ENCODE measurements at regions not wholly inside any gene's neighbourhood (a gene's known extent, or its start where the extent isn't known, plus 50 kb on each side); places are given as distances from the start of the nearest gene placed in this dataset.

DNA sequence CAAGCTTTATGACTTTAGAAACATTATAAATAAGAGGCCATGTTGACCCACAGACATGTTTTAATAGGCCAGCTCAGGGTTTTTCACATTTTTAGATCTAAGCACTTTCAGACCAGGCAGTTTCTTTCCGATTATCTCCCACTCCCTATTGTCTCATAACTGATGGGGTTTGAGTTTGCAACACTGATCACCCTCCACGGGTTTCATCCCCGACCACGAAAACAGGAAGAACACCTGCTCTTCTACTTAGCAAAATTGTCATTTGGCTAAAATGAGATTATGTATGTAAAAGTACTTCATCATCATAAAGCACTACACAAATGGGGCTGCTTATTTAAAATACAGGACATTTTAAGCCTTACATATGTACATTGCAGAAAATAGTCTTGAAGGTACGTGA, 407.9 kb downstream of the HNRNPD start:
- TF ChIP-seq, protein P1, sequence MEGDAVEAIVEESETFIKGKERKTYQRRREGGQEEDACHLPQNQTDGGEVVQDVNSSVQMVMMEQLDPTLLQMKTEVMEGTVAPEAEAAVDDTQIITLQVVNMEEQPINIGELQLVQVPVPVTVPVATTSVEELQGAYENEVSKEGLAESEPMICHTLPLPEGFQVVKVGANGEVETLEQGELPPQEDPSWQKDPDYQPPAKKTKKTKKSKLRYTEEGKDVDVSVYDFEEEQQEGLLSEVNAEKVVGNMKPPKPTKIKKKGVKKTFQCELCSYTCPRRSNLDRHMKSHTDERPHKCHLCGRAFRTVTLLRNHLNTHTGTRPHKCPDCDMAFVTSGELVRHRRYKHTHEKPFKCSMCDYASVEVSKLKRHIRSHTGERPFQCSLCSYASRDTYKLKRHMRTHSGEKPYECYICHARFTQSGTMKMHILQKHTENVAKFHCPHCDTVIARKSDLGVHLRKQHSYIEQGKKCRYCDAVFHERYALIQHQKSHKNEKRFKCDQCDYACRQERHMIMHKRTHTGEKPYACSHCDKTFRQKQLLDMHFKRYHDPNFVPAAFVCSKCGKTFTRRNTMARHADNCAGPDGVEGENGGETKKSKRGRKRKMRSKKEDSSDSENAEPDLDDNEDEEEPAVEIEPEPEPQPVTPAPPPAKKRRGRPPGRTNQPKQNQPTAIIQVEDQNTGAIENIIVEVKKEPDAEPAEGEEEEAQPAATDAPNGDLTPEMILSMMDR (conservative IDR thresholded peaks at IDR 0.05 in 1 of 2, IDR thresholded peaks at IDR 0.05 in 1 of 2; ENCODE audit: low read depth in 1 of 2, low read length in 2 of 2): no peak
- TF ChIP-seq EZH2 (IDR thresholded peaks at IDR 0.05; ENCODE audit: low read length, missing control alignments): no peak
- no peaks in the 10 kb centered on the region for H3K79me2 ChIP-seq (ENCODE audit: control insufficient read depth, insufficient read depth, low read length)
- no peaks in the 10 kb centered on the region for H3K36me3 ChIP-seq (ENCODE audit: control insufficient read depth, insufficient read depth, low read length)
- H3K4me2 ChIP-seq (ENCODE audit: extremely low read depth, insufficient read depth, low read length): no peak overlapping the region
- no peak for DNase-seq (ENCODE audit: low read depth in 2 of 2)
- no peak overlapping the region for H3K9ac ChIP-seq (ENCODE audit: insufficient read depth, low read length)
- H3K4me3 ChIP-seq (replicated peaks in 1 of 4; ENCODE audit: control extremely low read depth in 1 of 4, insufficient read depth in 1 of 4, low read depth in 3 of 4, low read length in 4 of 4): no peak overlapping the region
- no peaks in the 10 kb centered on the region for H3K4me1 ChIP-seq (ENCODE audit: control insufficient read depth, extremely low read depth, insufficient read depth, low read length)
- H3K27me3 ChIP-seq (ENCODE audit: control insufficient read depth, insufficient read depth, low read length): no peaks in the 10 kb centered on the region
- no peaks in the 10 kb centered on the region for H4K20me1 ChIP-seq (ENCODE audit: control insufficient read depth, extremely low read depth, insufficient read depth, low read length)
- H3K27ac ChIP-seq (ENCODE audit: insufficient read depth, low read length): no peak overlapping the region
- no peak overlapping the region for H2AFZ ChIP-seq (ENCODE audit: low read length)
- H3K9me3 ChIP-seq (ENCODE audit: control insufficient read depth, insufficient read depth, low read depth, low read length): no peaks in the 10 kb centered on the region

DNA sequence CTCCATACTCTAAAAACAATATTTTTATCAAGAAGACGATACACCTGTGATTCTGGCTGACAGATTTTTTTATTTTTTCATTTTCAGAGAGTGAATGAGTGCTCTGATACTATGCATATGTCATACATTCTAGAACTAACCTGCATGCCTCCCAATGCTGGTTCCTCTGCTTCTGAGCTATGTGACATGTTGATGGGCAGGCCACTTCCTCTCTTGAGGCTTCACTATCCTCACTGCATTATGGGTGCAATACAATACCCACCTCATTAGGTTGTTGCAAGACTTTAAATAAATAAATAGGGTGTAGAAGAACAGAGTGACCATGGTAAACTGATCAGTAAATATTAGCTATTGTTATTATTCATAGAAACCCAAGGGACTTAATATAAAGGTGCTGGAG, 408.3 kb downstream of the HNRNPD start:
- TF ChIP-seq EZH2 (IDR thresholded peaks at IDR 0.05; ENCODE audit: low read length, missing control alignments): no peak
- Histone ChIP-seq H3K9me3 (ENCODE audit: control insufficient read depth, insufficient read depth, low read depth, low read length) (no peaks in the 10 kb centered on the region), H3K4me3 (replicated peaks in 1 of 4; ENCODE audit: control extremely low read depth in 1 of 4, insufficient read depth in 1 of 4, low read depth in 3 of 4, low read length in 4 of 4) (no peak overlapping the region), H3K4me2 (ENCODE audit: extremely low read depth, insufficient read depth, low read length) (no peak overlapping the region), H3K27ac (ENCODE audit: insufficient read depth, low read length) (no peak overlapping the region), H2AFZ (ENCODE audit: low read length) (no peak overlapping the region), H3K4me1 (ENCODE audit: control insufficient read depth, extremely low read depth, insufficient read depth, low read length) (no peaks in the 10 kb centered on the region), H3K9ac (ENCODE audit: insufficient read depth, low read length) (no peak overlapping the region), H3K27me3 (ENCODE audit: control insufficient read depth, insufficient read depth, low read length) (no peaks in the 10 kb centered on the region), H3K36me3 (ENCODE audit: control insufficient read depth, insufficient read depth, low read length) (no peaks in the 10 kb centered on the region), H3K79me2 (ENCODE audit: control insufficient read depth, insufficient read depth, low read length) (no peaks in the 10 kb centered on the region), H4K20me1 (ENCODE audit: control insufficient read depth, extremely low read depth, insufficient read depth, low read length) (no peaks in the 10 kb centered on the region)
- no peak for DNase-seq (ENCODE audit: low read depth in 2 of 2)

DNA sequence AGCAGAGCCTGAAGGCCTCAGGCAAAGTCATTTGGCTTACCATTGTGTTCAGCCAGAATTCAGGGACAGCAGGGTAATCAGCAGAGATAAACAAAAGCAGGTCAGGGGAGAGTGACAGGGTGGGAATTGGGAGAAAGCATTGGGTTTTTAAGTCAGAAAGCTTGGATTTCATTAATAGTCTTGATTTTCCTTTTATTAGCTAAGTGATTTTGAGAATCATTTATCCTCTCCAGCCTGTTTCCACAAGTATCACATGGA, 410.1 kb downstream of the HNRNPD start:
- no peak overlapping the region for H3K4me3 ChIP-seq (replicated peaks in 1 of 4; ENCODE audit: control extremely low read depth in 1 of 4, insufficient read depth in 1 of 4, low read depth in 3 of 4, low read length in 4 of 4)
- H3K36me3 ChIP-seq (ENCODE audit: control insufficient read depth, insufficient read depth, low read length): no peaks in the 10 kb centered on the region
- H4K20me1 ChIP-seq (ENCODE audit: control insufficient read depth, extremely low read depth, insufficient read depth, low read length): no peaks in the 10 kb centered on the region
- no peaks in the 10 kb centered on the region for H3K4me1 ChIP-seq (ENCODE audit: control insufficient read depth, extremely low read depth, insufficient read depth, low read length)
- no peak overlapping the region for H3K4me2 ChIP-seq (ENCODE audit: extremely low read depth, insufficient read depth, low read length)
- no peaks in the 10 kb centered on the region for H3K79me2 ChIP-seq (ENCODE audit: control insufficient read depth, insufficient read depth, low read length)
- no peak for DNase-seq (ENCODE audit: low read depth in 2 of 2)
- no peak overlapping the region for H3K9ac ChIP-seq (ENCODE audit: insufficient read depth, low read length)
- no peak overlapping the region for H3K27ac ChIP-seq (ENCODE audit: insufficient read depth, low read length)
- no peaks in the 10 kb centered on the region for H3K9me3 ChIP-seq (ENCODE audit: control insufficient read depth, insufficient read depth, low read depth, low read length)
- TF ChIP-seq EZH2 (IDR thresholded peaks at IDR 0.05; ENCODE audit: low read length, missing control alignments): no peak
- no peaks in the 10 kb centered on the region for H3K27me3 ChIP-seq (ENCODE audit: control insufficient read depth, insufficient read depth, low read length)
- no peak overlapping the region for H2AFZ ChIP-seq (ENCODE audit: low read length)

DNA sequence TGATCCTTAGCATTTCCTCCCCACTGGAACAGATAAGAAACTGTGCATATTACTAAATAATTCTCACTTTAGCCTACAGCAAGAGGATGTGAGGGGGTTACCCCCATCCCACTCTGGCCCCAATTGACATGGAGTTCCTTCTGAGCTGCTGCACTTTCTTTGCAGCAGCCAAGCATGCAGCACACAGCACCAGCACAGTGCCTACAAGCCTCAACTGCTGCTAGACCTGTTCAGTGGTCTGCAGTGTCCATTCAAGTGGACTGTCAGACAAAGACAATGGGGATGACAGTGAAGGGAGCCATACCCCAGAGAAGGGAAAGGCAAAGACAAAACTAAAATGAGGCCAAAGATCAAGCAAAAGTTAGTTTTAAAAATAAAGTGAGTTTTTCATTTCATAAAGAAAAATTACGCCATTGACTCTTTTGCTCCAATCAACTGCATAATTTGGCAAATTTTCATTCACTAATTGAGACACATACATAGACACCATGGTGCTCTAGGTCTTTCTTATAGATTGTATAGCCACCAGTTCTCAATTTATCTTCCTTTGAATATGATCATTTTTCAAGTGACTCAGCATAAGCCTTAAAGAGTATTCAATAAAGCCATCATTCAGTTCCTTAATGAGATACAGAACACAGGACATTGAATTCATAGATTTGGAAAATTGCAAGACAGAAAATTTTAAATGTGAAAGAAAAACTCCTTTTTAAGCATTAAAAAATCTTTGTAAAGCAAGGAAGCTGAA, 410.6 kb downstream of the HNRNPD start:
- H3K9me3 ChIP-seq (ENCODE audit: control insufficient read depth, insufficient read depth, low read depth, low read length): no peaks in the 10 kb centered on the region
- H2AFZ ChIP-seq (ENCODE audit: low read length): no peak overlapping the region

More for the DNA sequence above, 410.6 kb downstream of the HNRNPD start:
- no peaks in the 10 kb centered on the region for H3K36me3 ChIP-seq (ENCODE audit: control insufficient read depth, insufficient read depth, low read length)
- TF ChIP-seq EZH2 (IDR thresholded peaks at IDR 0.05; ENCODE audit: low read length, missing control alignments): no peak
- TF ChIP-seq, protein P1 (conservative IDR thresholded peaks at IDR 0.05 in 1 of 2, IDR thresholded peaks at IDR 0.05 in 1 of 2; ENCODE audit: low read depth in 1 of 2, low read length in 2 of 2): no peak
- H3K27ac ChIP-seq (ENCODE audit: insufficient read depth, low read length): no peak overlapping the region
- H3K9ac ChIP-seq (ENCODE audit: insufficient read depth, low read length): no peak overlapping the region
- H4K20me1 ChIP-seq (ENCODE audit: control insufficient read depth, extremely low read depth, insufficient read depth, low read length): no peaks in the 10 kb centered on the region
- no peak overlapping the region for H3K4me3 ChIP-seq (replicated peaks in 1 of 4; ENCODE audit: control extremely low read depth in 1 of 4, insufficient read depth in 1 of 4, low read depth in 3 of 4, low read length in 4 of 4)
- H3K4me2 ChIP-seq (ENCODE audit: extremely low read depth, insufficient read depth, low read length): no peak overlapping the region
- no peak for DNase-seq (ENCODE audit: low read depth in 2 of 2)
- H3K4me1 ChIP-seq (ENCODE audit: control insufficient read depth, extremely low read depth, insufficient read depth, low read length): no peaks in the 10 kb centered on the region
- no peaks in the 10 kb centered on the region for H3K79me2 ChIP-seq (ENCODE audit: control insufficient read depth, insufficient read depth, low read length)
- H3K27me3 ChIP-seq (ENCODE audit: control insufficient read depth, insufficient read depth, low read length): no peaks in the 10 kb centered on the region
